NCI-H226 (cell line): ENCODE measurements at regions not wholly inside any gene's neighbourhood (a gene's known extent, or its start where the extent isn't known, plus 50 kb on each side); places are given as distances from the start of the nearest gene placed in this dataset.

ENCODE experiments used
- DNase-seq: peaks from one replicate; pipeline ENCODE4 v3.0.0-alpha.2; 2015

DNA sequence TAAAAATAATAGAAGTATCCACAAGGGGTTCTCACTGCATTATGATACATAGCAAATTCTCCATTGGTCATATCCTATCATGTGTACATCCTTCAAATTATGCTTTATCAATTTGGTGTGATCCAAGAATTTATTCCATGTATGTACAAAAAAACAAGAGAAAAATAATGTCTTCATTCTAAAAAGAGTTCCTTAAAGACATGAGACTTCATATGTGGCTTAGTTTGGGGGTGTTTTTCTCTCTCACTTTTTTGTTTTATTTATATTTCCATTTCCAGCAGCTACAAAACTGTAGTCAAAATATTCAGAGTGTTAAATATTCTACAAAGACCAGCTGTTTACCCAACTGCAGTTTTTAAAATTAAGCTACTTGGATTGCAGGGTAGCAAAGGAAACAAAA is 972.0 kb downstream of the DTWD2 start:
- DNase-seq, result no peak

DNA sequence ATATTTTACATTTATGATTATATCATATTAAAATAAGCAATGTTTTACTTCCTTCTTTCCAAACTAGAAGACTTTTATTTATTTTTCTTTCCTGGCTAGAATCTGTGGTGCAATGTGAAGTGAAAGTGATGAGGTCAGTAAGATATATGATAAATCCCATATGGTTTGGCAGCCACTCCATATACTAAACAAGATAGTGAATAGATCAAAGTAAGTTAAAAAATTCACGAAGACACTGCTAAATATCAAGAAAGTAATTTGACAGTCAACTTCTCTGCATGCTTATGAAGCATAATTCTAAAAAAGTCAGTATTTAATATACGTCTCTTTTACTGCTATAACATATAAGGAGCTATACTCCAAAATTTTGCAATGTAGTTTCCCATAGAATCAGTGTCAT is 972.8 kb downstream of the DTWD2 start:
- DNase-seq, result no peak

- no peak for DNase-seq
These were observed 978.5 kb downstream of the DTWD2 start for GRCh38 chr5:118009741-118010297.

DNA sequence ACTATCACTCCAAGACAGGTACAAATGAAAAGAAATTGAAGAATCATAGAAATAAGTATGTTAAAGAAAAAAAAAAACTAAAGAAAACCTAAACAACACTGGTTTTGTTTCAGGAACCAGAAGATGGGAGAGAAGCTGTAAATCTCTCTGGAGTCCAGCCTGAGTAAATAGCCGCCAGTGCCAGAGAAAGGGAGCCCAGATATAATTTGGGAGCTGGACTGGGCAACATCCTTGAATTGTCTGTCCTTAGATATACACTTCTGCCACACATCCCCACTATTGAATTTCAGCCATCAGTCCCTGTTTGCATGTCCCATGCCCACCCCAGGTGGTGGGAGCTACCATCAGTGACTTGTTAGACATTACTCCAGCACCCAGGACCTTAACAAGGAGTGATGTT is 979.6 kb downstream of the DTWD2 start:
- no peak for DNase-seq

DNA sequence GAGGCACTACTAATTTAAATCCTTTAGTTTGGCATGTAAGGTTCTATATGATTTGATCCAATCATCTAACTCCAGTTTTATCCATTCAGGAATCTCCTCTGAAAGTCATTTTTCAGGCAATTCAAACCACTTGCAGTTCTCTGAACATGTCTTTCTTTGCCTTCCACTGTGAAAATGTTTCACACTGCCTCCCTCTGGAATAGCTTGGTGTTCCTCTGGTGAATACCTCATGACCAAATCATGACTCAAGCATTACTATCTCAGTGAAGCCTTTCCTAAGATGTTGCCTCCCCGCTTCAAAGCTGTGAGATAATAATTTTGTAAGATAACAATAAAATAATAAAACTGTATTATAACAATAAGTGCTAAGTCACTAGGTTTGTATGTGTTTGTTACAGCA is 981.1 kb downstream of the DTWD2 start:
- no peak for DNase-seq

DNA sequence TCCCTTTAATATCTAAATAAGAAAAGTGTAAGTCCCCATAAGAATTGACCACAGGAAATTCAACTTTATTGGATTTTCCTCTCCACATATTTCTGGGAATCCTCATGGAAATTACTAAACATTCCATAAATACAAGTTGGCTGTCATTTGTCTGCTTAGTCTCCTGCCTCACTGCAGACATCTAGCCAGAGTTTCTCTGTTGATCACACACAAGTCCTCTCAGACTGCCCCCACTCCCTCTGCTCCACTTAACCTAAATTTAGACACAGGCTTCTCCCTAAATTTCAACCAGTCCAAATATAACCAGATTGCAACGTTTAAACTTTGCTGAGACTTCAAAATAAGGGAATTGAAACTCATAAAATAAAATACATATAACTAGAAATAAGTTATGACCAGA is 982.1 kb downstream of the DTWD2 start:
- DNase-seq, result no peak

- DNase-seq, result no peak
These were observed 988.3 kb downstream of the DTWD2 start for GRCh38 chr5:117999939-118000549.

DNA sequence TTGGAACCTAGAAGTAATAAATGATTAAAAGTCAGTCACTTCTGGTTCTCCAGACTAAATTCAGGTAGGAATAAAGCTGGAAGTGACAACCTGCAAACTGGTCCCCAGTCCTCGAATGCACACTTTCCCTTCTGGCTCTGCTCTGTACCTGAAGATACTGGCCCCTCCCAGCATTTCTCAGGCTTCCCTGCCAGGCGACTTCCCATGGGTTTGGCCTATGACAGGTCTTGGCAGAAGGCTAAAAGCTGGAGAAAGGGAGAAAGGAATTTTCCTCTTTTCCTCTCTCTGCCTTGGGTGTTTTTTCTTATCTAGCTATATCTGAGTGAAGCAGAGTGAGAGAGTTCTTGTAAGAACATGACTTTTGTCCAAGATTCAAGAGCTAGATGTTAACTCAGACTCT is 1005.7 kb downstream of the DTWD2 start:
- no peak for DNase-seq

- DNase-seq, result no peak
These were observed 1014.6 kb downstream of the DTWD2 start for GRCh38 chr5:117973785-117974184.

DNA sequence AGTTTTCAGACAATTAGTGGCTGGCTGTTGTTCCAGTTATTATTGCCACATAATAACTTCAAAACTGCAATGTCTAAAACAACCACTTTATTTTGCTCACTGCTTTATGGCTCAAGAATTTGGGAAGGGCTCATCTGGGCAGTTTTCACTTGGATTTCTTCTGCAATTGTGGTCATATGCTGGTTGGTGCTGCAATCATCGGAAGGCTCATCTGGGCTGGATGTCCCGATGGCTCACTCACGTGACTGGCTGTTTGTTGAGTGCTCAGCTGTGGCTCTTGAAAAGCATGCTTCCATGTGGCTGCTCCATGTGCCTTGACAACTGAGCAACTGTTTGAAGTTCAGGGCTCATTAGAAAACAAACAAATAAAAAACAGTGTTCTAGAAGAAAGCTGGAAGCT is 1032.5 kb downstream of the DTWD2 start:
- DNase-seq, result no peak

- no peak for DNase-seq
These were observed 1034.0 kb downstream of the DTWD2 start for GRCh38 chr5:117954331-117954730.

DNA sequence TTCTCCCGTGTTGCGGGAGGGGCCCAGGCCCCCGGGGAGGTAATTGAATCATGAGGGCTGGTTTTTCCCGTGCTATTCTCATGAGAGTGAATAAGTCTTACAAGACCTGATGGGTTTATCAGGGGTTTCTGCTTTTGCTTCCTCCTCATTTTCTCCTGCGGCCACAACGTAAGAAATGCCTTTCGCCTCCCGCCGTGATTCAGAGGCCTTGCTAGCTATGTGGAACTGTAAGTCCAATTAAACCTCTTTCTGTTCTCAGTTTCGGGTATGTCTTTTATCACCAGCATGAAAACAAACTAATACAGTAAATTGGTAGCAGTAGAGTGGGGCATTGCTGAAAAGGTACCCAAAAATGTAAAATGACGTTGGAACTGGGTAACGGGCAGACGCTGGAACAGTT is 1035.1 kb downstream of the DTWD2 start:
- DNase-seq, result no peak

GRCh38 chr5:117947836-117948235 is 1040.5 kb downstream of the DTWD2 start:
- no peak for DNase-seq

DNA sequence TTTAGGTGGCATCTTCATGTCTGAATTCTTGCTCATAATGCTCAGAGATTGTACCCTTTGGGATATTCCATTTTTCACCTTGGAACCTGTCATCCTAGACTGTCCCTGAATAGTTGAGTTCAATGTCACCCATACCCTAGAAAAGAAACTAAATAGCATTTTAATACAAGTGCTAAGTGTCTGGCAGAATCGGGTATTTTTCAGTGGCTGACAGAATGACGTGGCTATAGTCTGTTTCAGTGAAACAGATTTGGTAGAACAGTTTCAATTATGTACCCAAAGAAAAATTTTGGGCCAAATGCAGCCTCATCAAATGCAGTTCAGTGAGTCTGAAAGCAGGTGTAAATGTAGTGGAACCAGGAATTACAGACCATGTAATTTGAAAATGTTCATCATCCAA is 1041.2 kb downstream of the DTWD2 start:
- DNase-seq, result no peak

- no peak for DNase-seq
These were observed 1043.1 kb downstream of the DTWD2 start for GRCh38 chr5:117945258-117945657.

- no peak for DNase-seq
These were observed 1044.8 kb downstream of the DTWD2 start for GRCh38 chr5:117943541-117943940.

GRCh38 chr5:117942861-117943519 is 1045.4 kb downstream of the DTWD2 start:
- DNase-seq, result no peak

GRCh38 chr5:117893211-117893610 is 1095.1 kb downstream of the DTWD2 start:
- no peak for DNase-seq

DNA sequence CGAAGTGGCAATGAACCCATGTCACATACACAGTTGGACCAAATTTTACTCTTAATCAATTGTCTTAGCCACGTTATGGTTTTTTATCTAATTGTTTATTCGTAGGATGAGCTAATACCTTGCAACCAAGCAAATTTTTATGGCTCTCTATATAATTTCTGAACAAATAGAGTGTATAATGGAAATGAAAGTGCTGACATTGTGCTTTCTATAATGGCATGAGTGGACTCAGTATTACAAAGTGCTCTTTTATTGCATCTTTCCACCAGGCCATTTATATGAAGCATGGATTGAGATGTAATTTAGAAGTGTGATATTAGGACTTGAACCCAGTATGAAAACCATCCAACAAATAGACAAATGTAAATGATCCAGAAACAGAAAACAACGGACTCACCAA is 1096.0 kb downstream of the DTWD2 start:
- no peak for DNase-seq

GRCh38 chr5:117889596-117889995 is 1098.8 kb downstream of the DTWD2 start:
- no peak for DNase-seq

DNA sequence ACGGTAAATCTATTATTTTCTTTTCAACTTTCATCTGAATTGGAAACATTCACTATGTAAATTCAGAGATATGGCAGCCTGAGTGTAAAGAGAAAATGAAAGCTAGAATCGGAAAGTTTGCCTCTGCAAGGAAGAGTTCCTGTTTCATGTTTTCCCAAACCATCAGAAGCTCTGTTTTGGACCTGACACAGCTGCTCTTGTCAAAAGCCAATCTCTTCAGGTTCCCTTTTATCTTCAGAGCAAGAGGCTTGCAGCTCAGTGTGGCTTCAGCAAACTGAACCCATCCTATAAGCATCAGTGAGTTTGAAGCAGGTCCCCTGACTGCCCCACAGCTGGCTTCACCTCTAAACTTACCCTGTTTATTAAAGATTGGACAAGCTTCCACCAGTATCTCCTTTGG is 1099.7 kb downstream of the DTWD2 start:
- no peak for DNase-seq

DNA sequence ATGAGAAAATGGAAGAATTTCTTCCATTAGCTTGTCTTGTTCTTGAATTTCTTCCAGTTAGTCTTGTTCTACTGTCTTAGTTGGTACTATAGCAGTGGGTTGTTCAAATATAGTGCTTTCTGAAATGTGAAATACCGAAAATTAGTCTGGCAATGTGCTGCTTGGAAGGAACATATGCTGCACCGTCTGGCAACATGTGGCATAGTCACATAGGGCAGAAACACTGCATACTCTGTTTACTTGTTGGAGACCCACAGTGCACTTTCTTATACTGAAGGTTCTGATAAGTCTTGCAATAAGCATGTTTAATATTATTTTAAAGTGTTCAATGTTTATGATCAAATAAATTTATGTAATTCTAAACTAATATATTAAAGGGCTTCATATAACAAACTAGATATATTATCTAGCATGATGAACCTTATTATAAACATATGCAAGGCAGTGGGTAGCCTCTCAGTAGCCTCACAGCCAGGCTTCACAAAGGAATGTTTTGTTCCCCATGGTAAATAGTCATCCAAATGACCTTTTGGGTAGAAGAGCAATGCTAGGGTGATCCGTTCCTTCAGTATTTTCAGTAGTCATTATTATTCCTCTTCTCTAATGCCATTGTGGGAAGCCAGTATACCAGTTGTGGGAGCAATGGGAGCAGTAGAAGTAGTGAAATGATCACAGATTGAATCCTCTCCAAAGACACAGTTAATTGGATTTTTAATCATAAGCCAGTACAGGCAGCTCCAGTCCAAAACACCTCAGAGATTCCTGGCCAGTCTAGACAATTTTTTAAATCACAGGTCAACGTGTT is 1106.7 kb downstream of the DTWD2 start:
- DNase-seq, result no peak

- no peak for DNase-seq
These were observed 1107.4 kb downstream of the DTWD2 start for GRCh38 chr5:117880932-117881331.

- DNase-seq, result no peak
These were observed 1110.6 kb downstream of the DTWD2 start for GRCh38 chr5:117877731-117878130.
